ENCODE measurements at regions not wholly inside any gene's neighbourhood (a gene's known extent, or its start where the extent isn't known, plus 50 kb on each side); places are given as distances from the start of the nearest gene placed in this dataset.

DNA sequence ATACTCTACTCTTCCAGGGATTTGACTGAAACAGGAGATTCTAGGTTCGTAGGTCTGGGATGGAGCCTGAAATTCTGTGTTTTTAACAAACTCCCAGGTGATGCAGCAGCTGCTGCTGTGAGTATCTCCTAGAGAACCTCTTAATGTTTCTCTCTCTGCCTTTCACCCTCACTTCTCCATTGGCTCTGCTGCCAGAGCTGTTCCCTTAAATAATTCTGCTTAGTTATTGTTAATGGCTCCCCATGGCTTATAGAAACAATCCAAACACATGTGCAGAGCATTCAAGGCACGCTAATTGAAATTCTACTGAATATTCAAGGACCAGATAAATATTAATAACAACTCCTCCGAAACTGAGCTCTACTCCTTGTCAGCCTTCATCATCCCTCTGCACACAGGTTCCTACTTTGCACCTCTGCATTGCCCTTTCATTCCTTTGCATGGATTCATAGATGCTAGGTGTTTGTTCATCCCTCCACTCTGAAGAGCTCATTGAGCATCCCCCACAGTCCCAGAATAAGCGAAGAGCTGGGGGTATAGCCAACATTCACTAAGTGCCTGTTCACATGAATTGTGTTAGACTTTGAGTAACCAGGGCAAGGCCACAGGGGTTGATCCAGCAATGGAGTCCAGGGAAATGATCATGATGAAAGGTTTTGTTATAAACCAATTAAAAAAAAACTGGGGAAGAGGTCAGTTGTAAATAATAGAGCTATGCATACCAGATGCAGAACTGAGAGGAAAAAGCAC lies 488.4 kb upstream of the JAG1 start:
- Histone ChIP-seq H3K4me1 (ENCODE audit: insufficient read depth, low read length, poor library complexity, severe bottlenecking) (no peaks in the 10 kb centered on the region), H3K79me2 (ENCODE audit: insufficient read depth, low read length) (no peaks in the 10 kb centered on the region), H3K4me3 (ENCODE audit: low read length, poor library complexity, severe bottlenecking) (no peak overlapping the region), H3K9me2 (replicated peaks; ENCODE audit: low read depth, low read length) (no peaks in the 10 kb centered on the region), H3K27me3 (ENCODE audit: insufficient read depth, low read length, poor library complexity, severe bottlenecking) (no peaks in the 10 kb centered on the region), H2AFZ (ENCODE audit: low read length) (no peak overlapping the region), H4K20me1 (ENCODE audit: insufficient read depth, low read length, poor library complexity, severe bottlenecking) (no peaks in the 10 kb centered on the region), H3K4me2 (ENCODE audit: low read depth, low read length, poor library complexity, severe bottlenecking) (no peak overlapping the region), H3F3A (ENCODE audit: low read depth) (no peaks in the 10 kb centered on the region), H3K9me3 (ENCODE audit: insufficient read depth, low read depth, low read length) (no peaks in the 10 kb centered on the region), H3K36me3 (ENCODE audit: insufficient read depth, low read length) (no peaks in the 10 kb centered on the region), H3K9ac (ENCODE audit: low read depth, low read length, poor library complexity, severe bottlenecking) (no peak overlapping the region)
- TF ChIP-seq, protein P1, sequence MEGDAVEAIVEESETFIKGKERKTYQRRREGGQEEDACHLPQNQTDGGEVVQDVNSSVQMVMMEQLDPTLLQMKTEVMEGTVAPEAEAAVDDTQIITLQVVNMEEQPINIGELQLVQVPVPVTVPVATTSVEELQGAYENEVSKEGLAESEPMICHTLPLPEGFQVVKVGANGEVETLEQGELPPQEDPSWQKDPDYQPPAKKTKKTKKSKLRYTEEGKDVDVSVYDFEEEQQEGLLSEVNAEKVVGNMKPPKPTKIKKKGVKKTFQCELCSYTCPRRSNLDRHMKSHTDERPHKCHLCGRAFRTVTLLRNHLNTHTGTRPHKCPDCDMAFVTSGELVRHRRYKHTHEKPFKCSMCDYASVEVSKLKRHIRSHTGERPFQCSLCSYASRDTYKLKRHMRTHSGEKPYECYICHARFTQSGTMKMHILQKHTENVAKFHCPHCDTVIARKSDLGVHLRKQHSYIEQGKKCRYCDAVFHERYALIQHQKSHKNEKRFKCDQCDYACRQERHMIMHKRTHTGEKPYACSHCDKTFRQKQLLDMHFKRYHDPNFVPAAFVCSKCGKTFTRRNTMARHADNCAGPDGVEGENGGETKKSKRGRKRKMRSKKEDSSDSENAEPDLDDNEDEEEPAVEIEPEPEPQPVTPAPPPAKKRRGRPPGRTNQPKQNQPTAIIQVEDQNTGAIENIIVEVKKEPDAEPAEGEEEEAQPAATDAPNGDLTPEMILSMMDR (conservative IDR thresholded peaks at IDR 0.05; ENCODE audit: low read length) = no peak
- no peak for TF ChIP-seq EZH2phosphoT487 (IDR thresholded peaks at IDR 0.05; ENCODE audit: borderline replicate concordance)

- Histone ChIP-seq H3K4me1 (ENCODE audit: insufficient read depth, low read length, poor library complexity, severe bottlenecking) (no peaks in the 10 kb centered on the region), H3K9me3 (ENCODE audit: insufficient read depth, low read depth, low read length) (no peaks in the 10 kb centered on the region), H3K4me3 (ENCODE audit: low read length, poor library complexity, severe bottlenecking) (no peak overlapping the region), H4K20me1 (ENCODE audit: insufficient read depth, low read length, poor library complexity, severe bottlenecking) (no peaks in the 10 kb centered on the region), H3K9me2 (replicated peaks; ENCODE audit: low read depth, low read length) (no peaks in the 10 kb centered on the region), H3K4me2 (ENCODE audit: low read depth, low read length, poor library complexity, severe bottlenecking) (no peak overlapping the region), H3K36me3 (ENCODE audit: insufficient read depth, low read length) (no peaks in the 10 kb centered on the region), H3K27me3 (ENCODE audit: insufficient read depth, low read length, poor library complexity, severe bottlenecking) (no peaks in the 10 kb centered on the region), H3F3A (ENCODE audit: low read depth) (no peaks in the 10 kb centered on the region), H3K9ac (ENCODE audit: low read depth, low read length, poor library complexity, severe bottlenecking) (no peak overlapping the region), H3K79me2 (ENCODE audit: insufficient read depth, low read length) (no peaks in the 10 kb centered on the region), H2AFZ (ENCODE audit: low read length) (no peak overlapping the region)
- TF ChIP-seq EZH2phosphoT487 (IDR thresholded peaks at IDR 0.05; ENCODE audit: borderline replicate concordance) = no peak
- TF ChIP-seq, protein P1 (conservative IDR thresholded peaks at IDR 0.05; ENCODE audit: low read length) = no peak
Measured at GRCh38 chr20:11165789-11166188, 492.0 kb upstream of the JAG1 start.

DNA sequence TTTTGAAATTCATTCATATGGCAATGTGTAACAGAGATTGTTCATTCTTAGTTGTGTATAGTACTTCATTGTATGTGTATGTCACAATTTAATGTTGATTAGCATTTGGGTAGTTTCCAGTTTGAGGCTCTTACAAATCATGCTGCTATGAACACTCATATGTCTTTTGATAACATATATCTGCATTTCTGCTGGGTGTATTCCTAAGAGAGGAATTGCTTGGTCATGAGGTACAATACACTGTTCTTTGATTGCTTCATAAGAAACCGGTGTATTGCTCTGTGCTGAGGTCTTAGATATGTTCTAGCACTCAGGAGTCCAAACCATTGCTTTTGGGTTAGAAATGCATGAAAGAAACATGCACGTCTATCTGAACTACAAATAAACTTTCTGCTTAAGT lies 492.9 kb upstream of the JAG1 start:
- no peak overlapping the region for H3K9ac ChIP-seq (ENCODE audit: low read depth, low read length, poor library complexity, severe bottlenecking)
- no peak overlapping the region for H3K4me2 ChIP-seq (ENCODE audit: low read depth, low read length, poor library complexity, severe bottlenecking)
- no peaks in the 10 kb centered on the region for H3K9me3 ChIP-seq (ENCODE audit: insufficient read depth, low read depth, low read length)
- H4K20me1 ChIP-seq (ENCODE audit: insufficient read depth, low read length, poor library complexity, severe bottlenecking) = no peaks in the 10 kb centered on the region
- no peaks in the 10 kb centered on the region for H3K9me2 ChIP-seq (replicated peaks; ENCODE audit: low read depth, low read length)
- no peaks in the 10 kb centered on the region for H3K27me3 ChIP-seq (ENCODE audit: insufficient read depth, low read length, poor library complexity, severe bottlenecking)
- H3K4me3 ChIP-seq (ENCODE audit: low read length, poor library complexity, severe bottlenecking) = no peak overlapping the region
- H3K4me1 ChIP-seq (ENCODE audit: insufficient read depth, low read length, poor library complexity, severe bottlenecking) = no peaks in the 10 kb centered on the region
- TF ChIP-seq, protein P1 (conservative IDR thresholded peaks at IDR 0.05; ENCODE audit: low read length) = no peak
- no peak for TF ChIP-seq EZH2phosphoT487 (IDR thresholded peaks at IDR 0.05; ENCODE audit: borderline replicate concordance)
- no peaks in the 10 kb centered on the region for H3K36me3 ChIP-seq (ENCODE audit: insufficient read depth, low read length)
- H3K79me2 ChIP-seq (ENCODE audit: insufficient read depth, low read length) = no peaks in the 10 kb centered on the region
- H3F3A ChIP-seq (ENCODE audit: low read depth) = no peaks in the 10 kb centered on the region
- no peak overlapping the region for H2AFZ ChIP-seq (ENCODE audit: low read length)
